ENCODE measurements at regions not wholly inside any gene's neighbourhood (a gene's known extent, or its start where the extent isn't known, plus 50 kb on each side); places are given as distances from the start of the nearest gene placed in this dataset.

GRCh38 chr7:4527988-4528636 lies 154.0 kb upstream of the FOXK1 start:
- TF ChIP-seq CTCF (IDR thresholded peaks at IDR 0.05) (no peak), EZH2 (IDR thresholded peaks at IDR 0.05) (no peak)
